ENCODE measurements at regions not wholly inside any gene's neighbourhood (a gene's known extent, or its start where the extent isn't known, plus 50 kb on each side); places are given as distances from the start of the nearest gene placed in this dataset.
"Not testable (repeated sequence)": the region's sequence is repeated elsewhere in the genome, so short reads cannot be mapped to it uniquely, and the experiment has no call there.

- H4K5ac ChIP-seq (ENCODE audit: low read length), result not testable (repeated sequence)
Observed at GRCh38 chr6:77251801-77252200, 211.5 kb downstream of the HTR1B start.

GRCh38 chr6:77249560-77249959, 213.7 kb downstream of the HTR1B start:
- H3K9ac ChIP-seq (ENCODE audit: low read length), result no peak overlapping the region
- H3K4me1 ChIP-seq (ENCODE audit: control insufficient read depth, low read depth, low read length), result no peaks in the 10 kb centered on the region
- H2BK120ac ChIP-seq (ENCODE audit: low read depth, low read length), result no peak overlapping the region
- no peak overlapping the region for H3K4me2 ChIP-seq (ENCODE audit: low read length)
- DNase-seq, result no peak
- no peak overlapping the region for H2AK5ac ChIP-seq (ENCODE audit: low read length)
- no peak overlapping the region for H3K18ac ChIP-seq (ENCODE audit: low read length)
- no peak overlapping the region for H2BK5ac ChIP-seq (ENCODE audit: low read length)
- H3K27me3 ChIP-seq (ENCODE audit: insufficient read depth, low read length, poor library complexity), result no peaks in the 10 kb centered on the region
- H3K4me3 ChIP-seq (ENCODE audit: low read length), result no peak overlapping the region
- no CpG with 5 or more reads among the region's 1 CpG for WGBS (ENCODE audit: extremely low coverage, insufficient coverage, low lambda C conversion rate)
- no peaks in the 10 kb centered on the region for H3K36me3 ChIP-seq (ENCODE audit: control insufficient read depth, insufficient read depth, low read length)
- H2BK15ac ChIP-seq (replicated peaks; ENCODE audit: low read depth), result no peak overlapping the region
- no peak overlapping the region for H3K4ac ChIP-seq (ENCODE audit: low read depth, low read length)
- no peak overlapping the region for H3K27ac ChIP-seq (ENCODE audit: low read depth, low read length)
- no peaks in the 10 kb centered on the region for H3K79me2 ChIP-seq (ENCODE audit: control insufficient read depth, insufficient read depth, low read length)
- H4K8ac ChIP-seq (ENCODE audit: low read depth, low read length), result no peak overlapping the region
- no peaks in the 10 kb centered on the region for H3K79me1 ChIP-seq (ENCODE audit: low read length)
- no peak overlapping the region for H3K56ac ChIP-seq (ENCODE audit: low read length)
- no peak overlapping the region for H4K5ac ChIP-seq (ENCODE audit: low read length)
- H3K23ac ChIP-seq (ENCODE audit: low read length), result no peak overlapping the region

More at GRCh38 chr6:77251801-77252200, 211.5 kb downstream of the HTR1B start:
- not testable (repeated sequence) for H3K79me1 ChIP-seq (ENCODE audit: low read length); H4K8ac ChIP-seq (ENCODE audit: low read depth, low read length); H3K4me1 ChIP-seq (ENCODE audit: control insufficient read depth, low read depth, low read length); H2BK15ac ChIP-seq (replicated peaks; ENCODE audit: low read depth); H3K9ac ChIP-seq (ENCODE audit: low read length); H3K36me3 ChIP-seq (ENCODE audit: control insufficient read depth, insufficient read depth, low read length); H3K79me2 ChIP-seq (ENCODE audit: control insufficient read depth, insufficient read depth, low read length); H2BK5ac ChIP-seq (ENCODE audit: low read length); DNase-seq; H3K4me2 ChIP-seq (ENCODE audit: low read length); H3K56ac ChIP-seq (ENCODE audit: low read length); H3K23ac ChIP-seq (ENCODE audit: low read length); H3K4ac ChIP-seq (ENCODE audit: low read depth, low read length); H3K27me3 ChIP-seq (ENCODE audit: insufficient read depth, low read length, poor library complexity); H3K18ac ChIP-seq (ENCODE audit: low read length); H3K4me3 ChIP-seq (ENCODE audit: low read length); H2BK120ac ChIP-seq (ENCODE audit: low read depth, low read length); H2AK5ac ChIP-seq (ENCODE audit: low read length); H3K27ac ChIP-seq (ENCODE audit: low read depth, low read length)
- no CpG with 5 or more reads among the region's 7 CpGs for WGBS (ENCODE audit: extremely low coverage, insufficient coverage, low lambda C conversion rate)

GRCh38 chr6:77245026-77245425, 218.3 kb downstream of the HTR1B start:
- Histone ChIP-seq H2BK15ac (replicated peaks; ENCODE audit: low read depth) (no peak overlapping the region), H3K79me2 (ENCODE audit: control insufficient read depth, insufficient read depth, low read length) (no peaks in the 10 kb centered on the region), H3K18ac (ENCODE audit: low read length) (no peak overlapping the region), H2BK5ac (ENCODE audit: low read length) (no peak overlapping the region), H3K4ac (ENCODE audit: low read depth, low read length) (no peak overlapping the region), H3K27ac (ENCODE audit: low read depth, low read length) (no peak overlapping the region), H4K8ac (ENCODE audit: low read depth, low read length) (no peak overlapping the region), H3K36me3 (ENCODE audit: control insufficient read depth, insufficient read depth, low read length) (no peaks in the 10 kb centered on the region), H3K4me1 (ENCODE audit: control insufficient read depth, low read depth, low read length) (no peaks in the 10 kb centered on the region), H2AK5ac (ENCODE audit: low read length) (no peak overlapping the region), H2BK120ac (ENCODE audit: low read depth, low read length) (no peak overlapping the region), H4K5ac (ENCODE audit: low read length) (no peak overlapping the region), H3K4me3 (ENCODE audit: low read length) (no peak overlapping the region), H3K56ac (ENCODE audit: low read length) (no peak overlapping the region), H3K4me2 (ENCODE audit: low read length) (no peak overlapping the region), H3K23ac (ENCODE audit: low read length) (no peak overlapping the region), H3K27me3 (ENCODE audit: insufficient read depth, low read length, poor library complexity) (no peaks in the 10 kb centered on the region), H3K9ac (ENCODE audit: low read length) (no peak overlapping the region), H3K79me1 (ENCODE audit: low read length) (no peaks in the 10 kb centered on the region)
- no peak for DNase-seq
- WGBS (ENCODE audit: extremely low coverage, insufficient coverage, low lambda C conversion rate), result no CpG with 5 or more reads among the region's 2 CpGs

- Histone ChIP-seq H3K56ac (ENCODE audit: low read length) (no peak overlapping the region), H3K4me2 (ENCODE audit: low read length) (no peak overlapping the region), H3K36me3 (ENCODE audit: control insufficient read depth, insufficient read depth, low read length) (no peaks in the 10 kb centered on the region), H3K4me3 (ENCODE audit: low read length) (no peak overlapping the region), H3K4me1 (ENCODE audit: control insufficient read depth, low read depth, low read length) (peaks cover 1% of the 10 kb centered on the region), H3K27ac (ENCODE audit: low read depth, low read length) (no peak overlapping the region), H3K27me3 (ENCODE audit: insufficient read depth, low read length, poor library complexity) (no peaks in the 10 kb centered on the region), H2BK15ac (replicated peaks; ENCODE audit: low read depth) (no peak overlapping the region), H3K4ac (ENCODE audit: low read depth, low read length) (no peak overlapping the region), H3K9ac (ENCODE audit: low read length) (no peak overlapping the region), H4K5ac (ENCODE audit: low read length) (no peak overlapping the region), H3K79me2 (ENCODE audit: control insufficient read depth, insufficient read depth, low read length) (no peaks in the 10 kb centered on the region), H3K23ac (ENCODE audit: low read length) (no peak overlapping the region), H2BK5ac (ENCODE audit: low read length) (no peak overlapping the region), H2AK5ac (ENCODE audit: low read length) (no peak overlapping the region), H2BK120ac (ENCODE audit: low read depth, low read length) (no peak overlapping the region), H4K8ac (ENCODE audit: low read depth, low read length) (no peak overlapping the region), H3K79me1 (ENCODE audit: low read length) (no peaks in the 10 kb centered on the region), H3K18ac (ENCODE audit: low read length) (no peak overlapping the region)
- no CpG with 5 or more reads among the region's 1 CpG for WGBS (ENCODE audit: extremely low coverage, insufficient coverage, low lambda C conversion rate)
- DNase-seq, result peak; percentile 39
Observed at GRCh38 chr6:77231438-77232305, 231.6 kb downstream of the HTR1B start.

- H3K18ac ChIP-seq (ENCODE audit: low read length), result no peak overlapping the region
- no peak overlapping the region for H2BK5ac ChIP-seq (ENCODE audit: low read length)
- no peaks in the 10 kb centered on the region for H3K79me2 ChIP-seq (ENCODE audit: control insufficient read depth, insufficient read depth, low read length)
- H2BK15ac ChIP-seq (replicated peaks; ENCODE audit: low read depth), result no peak overlapping the region
- H2AK5ac ChIP-seq (ENCODE audit: low read length), result no peak overlapping the region
- H3K27ac ChIP-seq (ENCODE audit: low read depth, low read length), result no peak overlapping the region
- no peak overlapping the region for H3K56ac ChIP-seq (ENCODE audit: low read length)
- H3K4me1 ChIP-seq (ENCODE audit: control insufficient read depth, low read depth, low read length), result peaks cover 1% of the 10 kb centered on the region
- no peak for DNase-seq
- H3K79me1 ChIP-seq (ENCODE audit: low read length), result no peaks in the 10 kb centered on the region
- no peak overlapping the region for H3K9ac ChIP-seq (ENCODE audit: low read length)
- no peak overlapping the region for H4K5ac ChIP-seq (ENCODE audit: low read length)
- H3K4me3 ChIP-seq (ENCODE audit: low read length), result no peak overlapping the region
- no peak overlapping the region for H3K4me2 ChIP-seq (ENCODE audit: low read length)
- H3K36me3 ChIP-seq (ENCODE audit: control insufficient read depth, insufficient read depth, low read length), result no peaks in the 10 kb centered on the region
- H2BK120ac ChIP-seq (ENCODE audit: low read depth, low read length), result no peak overlapping the region
- no peaks in the 10 kb centered on the region for H3K27me3 ChIP-seq (ENCODE audit: insufficient read depth, low read length, poor library complexity)
- no peak overlapping the region for H3K4ac ChIP-seq (ENCODE audit: low read depth, low read length)
- no peak overlapping the region for H3K23ac ChIP-seq (ENCODE audit: low read length)
- no peak overlapping the region for H4K8ac ChIP-seq (ENCODE audit: low read depth, low read length)
Observed at GRCh38 chr6:77228279-77228678, 235.0 kb downstream of the HTR1B start.

- H2BK15ac ChIP-seq (replicated peaks; ENCODE audit: low read depth), result no peak overlapping the region
- H3K18ac ChIP-seq (ENCODE audit: low read length), result no peak overlapping the region
- no peak overlapping the region for H2AK5ac ChIP-seq (ENCODE audit: low read length)
- no peaks in the 10 kb centered on the region for H3K79me1 ChIP-seq (ENCODE audit: low read length)
- no peak overlapping the region for H3K56ac ChIP-seq (ENCODE audit: low read length)
- no peak overlapping the region for H4K5ac ChIP-seq (ENCODE audit: low read length)
- no peaks in the 10 kb centered on the region for H3K4me1 ChIP-seq (ENCODE audit: control insufficient read depth, low read depth, low read length)
- no peak overlapping the region for H3K27ac ChIP-seq (ENCODE audit: low read depth, low read length)
- no peaks in the 10 kb centered on the region for H3K36me3 ChIP-seq (ENCODE audit: control insufficient read depth, insufficient read depth, low read length)
- no peak overlapping the region for H3K4me2 ChIP-seq (ENCODE audit: low read length)
- H3K27me3 ChIP-seq (ENCODE audit: insufficient read depth, low read length, poor library complexity), result no peaks in the 10 kb centered on the region
- H3K79me2 ChIP-seq (ENCODE audit: control insufficient read depth, insufficient read depth, low read length), result no peaks in the 10 kb centered on the region
- no peak overlapping the region for H2BK120ac ChIP-seq (ENCODE audit: low read depth, low read length)
- no peak overlapping the region for H3K9ac ChIP-seq (ENCODE audit: low read length)
- H3K23ac ChIP-seq (ENCODE audit: low read length), result no peak overlapping the region
- no peak overlapping the region for H3K4me3 ChIP-seq (ENCODE audit: low read length)
- no peak overlapping the region for H4K8ac ChIP-seq (ENCODE audit: low read depth, low read length)
- DNase-seq, result peak; percentile 3
- no peak overlapping the region for H2BK5ac ChIP-seq (ENCODE audit: low read length)
- H3K4ac ChIP-seq (ENCODE audit: low read depth, low read length), result no peak overlapping the region
Observed at GRCh38 chr6:77217896-77218295, 245.4 kb downstream of the HTR1B start.

Data from mesendoderm (in vitro differentiated cells).